ENCODE measurements at regions not wholly inside any gene's neighbourhood (a gene's known extent, or its start where the extent isn't known, plus 50 kb on each side); places are given as distances from the start of the nearest gene placed in this dataset.

DNA sequence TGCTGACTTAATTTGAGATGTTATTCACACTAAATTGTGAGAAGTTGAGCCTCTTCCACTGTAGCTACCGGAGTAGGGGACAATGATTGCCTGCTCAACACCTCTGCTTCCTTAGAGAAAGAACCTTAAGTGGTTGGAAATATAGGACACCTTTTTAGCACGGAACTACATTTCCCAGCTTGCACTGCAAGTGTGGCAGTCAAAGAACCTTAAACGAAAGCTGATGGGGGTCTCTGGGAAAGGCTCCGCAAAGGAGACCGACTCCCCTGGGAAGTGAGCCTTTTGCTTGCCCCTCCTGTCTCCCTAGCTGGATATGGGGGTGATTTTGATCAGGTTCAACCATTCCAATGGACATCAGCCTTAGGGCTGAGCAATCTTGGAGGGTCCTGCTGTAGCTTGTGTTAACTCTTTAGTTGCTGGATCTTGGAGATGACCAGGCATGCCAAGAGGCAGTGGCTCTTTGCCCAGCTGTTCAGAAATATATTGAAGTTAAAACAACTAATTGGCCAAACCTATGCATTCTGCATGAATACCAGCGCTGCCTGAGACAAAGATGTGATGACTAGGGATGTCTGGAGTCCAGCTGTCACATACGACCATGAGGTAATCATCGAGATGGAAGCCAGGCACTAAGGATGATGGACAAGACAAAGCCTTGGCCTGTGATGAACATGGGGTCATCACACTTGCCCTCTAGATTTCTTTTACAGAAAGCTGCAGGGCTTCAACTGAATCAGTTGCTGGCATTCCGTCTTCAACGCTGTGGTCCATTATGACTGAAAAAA, 286.5 kb downstream of the FOXO1 start:
- TF ChIP-seq CTCF (optimal IDR thresholded peaks at IDR 0.05 in 1 of 3, IDR thresholded peaks at IDR 0.05 in 1 of 3, conservative IDR thresholded peaks at IDR 0.05 in 1 of 3; ENCODE audit: extremely low read depth in 1 of 3, insufficient read depth in 2 of 3, low read length in 3 of 3) (no peak), EZH2 (IDR thresholded peaks at IDR 0.05; ENCODE audit: low read length) (no peak)

Measured in keratinocyte (primary cell).